ENCODE measurements at regions not wholly inside any gene's neighbourhood (a gene's known extent, or its start where the extent isn't known, plus 50 kb on each side); places are given as distances from the start of the nearest gene placed in this dataset.

GRCh38 chr14:97866664-97867063 lies 1069.5 kb downstream of the VRK1 start:
- Mint-ChIP-seq H3K4me1 (no peaks in the 10 kb centered on the region), H3K27ac (ENCODE audit: low read depth) (no peak overlapping the region), H3K9me3 (peaks cover 3% of the 10 kb centered on the region), H3K4me3 (no peak overlapping the region), H3K27me3 (no peaks in the 10 kb centered on the region), H3K36me3 (ENCODE audit: insufficient read depth) (no peaks in the 10 kb centered on the region)
- ATAC-seq (replicated peaks; ENCODE audit: extremely low read depth, poor library complexity, severe bottlenecking) (no peak), DNase-seq (ENCODE audit: low spot score in 2 of 2) (no peak)

DNA sequence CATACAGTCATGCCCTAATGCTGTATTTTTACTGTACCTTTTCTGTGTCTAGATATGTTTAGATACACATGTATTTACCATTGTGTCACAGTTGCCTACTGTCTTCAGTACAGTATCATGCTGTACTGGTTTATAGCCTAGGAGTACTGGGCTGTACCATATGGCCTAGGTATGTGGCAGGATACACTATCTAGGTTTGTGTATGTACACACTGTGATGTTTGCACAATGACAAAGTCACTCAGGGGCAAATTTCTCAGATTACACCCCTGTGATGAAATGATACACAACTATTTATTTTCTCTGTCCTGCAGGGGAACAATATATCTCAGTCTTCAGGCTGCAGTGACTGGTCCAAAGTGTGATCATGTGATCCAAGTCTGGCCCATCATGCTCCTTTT lies 1076.1 kb downstream of the VRK1 start:
- Mint-ChIP-seq H3K27ac (ENCODE audit: low read depth) (no peak overlapping the region), H3K27me3 (no peaks in the 10 kb centered on the region), H3K9me3 (peaks cover 3% of the 10 kb centered on the region), H3K4me1 (peaks cover 5% of the 10 kb centered on the region), H3K36me3 (ENCODE audit: insufficient read depth) (no peaks in the 10 kb centered on the region), H3K4me3 (no peak overlapping the region)
- ATAC-seq (replicated peaks; ENCODE audit: extremely low read depth, poor library complexity, severe bottlenecking) (no peak), DNase-seq (ENCODE audit: low spot score in 2 of 2) (no peak)

- H3K27ac Mint-ChIP-seq (ENCODE audit: low read depth) = no peak overlapping the region
- no peaks in the 10 kb centered on the region for H3K27me3 Mint-ChIP-seq
- no peak overlapping the region for H3K4me3 Mint-ChIP-seq
- DNase-seq (ENCODE audit: low spot score in 2 of 2) (no peak), ATAC-seq (replicated peaks; ENCODE audit: extremely low read depth, poor library complexity, severe bottlenecking) (no peak)
- no peaks in the 10 kb centered on the region for H3K36me3 Mint-ChIP-seq (ENCODE audit: insufficient read depth)
- H3K9me3 Mint-ChIP-seq = peaks cover 3% of the 10 kb centered on the region
- peaks cover 12% of the 10 kb centered on the region for H3K4me1 Mint-ChIP-seq
Observed at GRCh38 chr14:97874394-97874793, 1077.2 kb downstream of the VRK1 start.

DNA sequence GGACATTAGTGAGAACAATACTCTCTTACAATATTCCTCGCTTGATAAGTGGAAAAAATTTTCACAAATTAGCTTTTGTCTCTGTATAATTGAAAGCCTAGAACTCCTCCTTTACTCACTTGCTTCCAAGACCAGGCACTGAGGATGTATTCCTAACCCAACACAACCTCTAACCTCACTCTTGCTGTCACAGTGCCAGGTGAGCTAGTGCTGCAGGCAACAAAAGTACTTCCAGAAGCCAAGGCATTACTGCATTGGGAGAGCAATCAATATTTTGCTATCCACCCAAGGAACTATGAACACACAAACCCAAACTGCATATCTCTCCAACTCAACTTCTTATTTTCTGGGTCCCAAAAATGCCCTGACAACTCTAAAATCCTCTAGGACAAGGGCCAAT lies 1081.0 kb downstream of the VRK1 start:
- H3K4me1 Mint-ChIP-seq = peaks cover 12% of the 10 kb centered on the region
- no peak overlapping the region for H3K27ac Mint-ChIP-seq (ENCODE audit: low read depth)
- H3K27me3 Mint-ChIP-seq = no peaks in the 10 kb centered on the region
- DNase-seq (ENCODE audit: low spot score in 2 of 2) (no peak), ATAC-seq (replicated peaks; ENCODE audit: extremely low read depth, poor library complexity, severe bottlenecking) (no peak)
- H3K4me3 Mint-ChIP-seq = no peak overlapping the region
- no peaks in the 10 kb centered on the region for H3K36me3 Mint-ChIP-seq (ENCODE audit: insufficient read depth)
- no peaks in the 10 kb centered on the region for H3K9me3 Mint-ChIP-seq

DNA sequence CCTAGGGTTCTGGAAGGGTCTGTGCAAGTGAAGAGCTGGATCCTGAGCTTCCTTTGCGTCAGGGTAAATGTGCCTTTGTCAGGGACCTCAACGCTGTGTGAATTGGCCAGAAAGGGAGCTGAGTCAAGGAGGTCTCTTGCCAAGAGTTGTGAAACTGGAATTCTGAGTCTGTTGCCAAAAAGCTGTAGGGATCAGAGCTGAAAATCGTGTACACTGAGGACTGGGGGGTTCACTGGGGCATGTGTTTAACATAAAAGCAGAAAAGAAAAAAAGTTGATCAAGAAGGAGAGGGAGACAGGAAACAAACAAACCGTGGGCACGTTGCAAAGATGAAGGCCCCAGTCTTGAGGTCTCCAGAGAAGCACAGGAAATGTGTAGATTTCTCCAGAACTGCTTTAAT lies 1081.5 kb downstream of the VRK1 start:
- no peak for DNase-seq (ENCODE audit: low spot score in 2 of 2)
- H3K27me3 Mint-ChIP-seq = peaks cover 5% of the 10 kb centered on the region
- ATAC-seq (replicated peaks; ENCODE audit: extremely low read depth, poor library complexity, severe bottlenecking) = no peak
- no peaks in the 10 kb centered on the region for H3K9me3 Mint-ChIP-seq
- no peak overlapping the region for H3K27ac Mint-ChIP-seq (ENCODE audit: low read depth)
- no peaks in the 10 kb centered on the region for H3K36me3 Mint-ChIP-seq (ENCODE audit: insufficient read depth)
- peaks cover 12% of the 10 kb centered on the region for H3K4me1 Mint-ChIP-seq
- H3K4me3 Mint-ChIP-seq = no peak overlapping the region

DNA sequence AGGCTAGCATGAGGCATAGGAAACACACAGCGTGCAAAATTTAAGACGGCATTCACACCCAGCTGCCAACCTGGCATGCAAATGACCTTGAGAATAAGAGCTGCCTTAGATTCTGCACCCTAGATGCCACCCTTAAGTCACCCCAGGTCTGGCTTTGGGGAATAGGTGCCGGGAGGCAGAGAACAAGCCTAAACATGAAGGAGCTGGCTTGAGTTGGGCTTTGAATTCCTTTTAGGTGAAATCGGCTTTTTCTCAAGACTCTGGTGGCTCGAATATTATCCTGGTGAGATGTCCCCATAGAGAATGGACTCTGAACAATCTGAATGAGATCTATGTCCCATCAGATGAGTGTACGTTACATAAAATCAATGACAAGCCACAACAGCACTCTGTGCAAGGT lies 1090.5 kb downstream of the VRK1 start:
- Mint-ChIP-seq H3K4me3 (no peak overlapping the region), H3K4me1 (no peaks in the 10 kb centered on the region), H3K27me3 (peaks cover 8% of the 10 kb centered on the region), H3K27ac (ENCODE audit: low read depth) (no peak overlapping the region), H3K9me3 (no peaks in the 10 kb centered on the region), H3K36me3 (ENCODE audit: insufficient read depth) (no peaks in the 10 kb centered on the region)
- ATAC-seq (replicated peaks; ENCODE audit: extremely low read depth, poor library complexity, severe bottlenecking) (no peak), DNase-seq (ENCODE audit: low spot score in 2 of 2) (no peak)

- Mint-ChIP-seq H3K4me3 (no peak overlapping the region), H3K27me3 (peaks cover 7% of the 10 kb centered on the region), H3K27ac (ENCODE audit: low read depth) (no peak overlapping the region), H3K9me3 (no peaks in the 10 kb centered on the region), H3K4me1 (no peaks in the 10 kb centered on the region), H3K36me3 (ENCODE audit: insufficient read depth) (no peaks in the 10 kb centered on the region)
- ATAC-seq (replicated peaks; ENCODE audit: extremely low read depth, poor library complexity, severe bottlenecking) = no peak
- DNase-seq (ENCODE audit: low spot score in 2 of 2) = no peak
Observed at GRCh38 chr14:97888331-97888730, 1091.1 kb downstream of the VRK1 start.

- H3K27ac Mint-ChIP-seq (ENCODE audit: low read depth) = no peak overlapping the region
- no peak overlapping the region for H3K4me3 Mint-ChIP-seq
- no peaks in the 10 kb centered on the region for H3K36me3 Mint-ChIP-seq (ENCODE audit: insufficient read depth)
- ATAC-seq (replicated peaks; ENCODE audit: extremely low read depth, poor library complexity, severe bottlenecking) = no peak
- no peaks in the 10 kb centered on the region for H3K9me3 Mint-ChIP-seq
- no peaks in the 10 kb centered on the region for H3K4me1 Mint-ChIP-seq
- DNase-seq (ENCODE audit: low spot score in 2 of 2) = no peak
- H3K27me3 Mint-ChIP-seq = no peaks in the 10 kb centered on the region
Observed at GRCh38 chr14:97891515-97891914, 1094.3 kb downstream of the VRK1 start.

GRCh38 chr14:97894552-97894951 lies 1097.4 kb downstream of the VRK1 start:
- Mint-ChIP-seq H3K36me3 (ENCODE audit: insufficient read depth) (no peaks in the 10 kb centered on the region), H3K9me3 (no peaks in the 10 kb centered on the region), H3K4me3 (no peak overlapping the region), H3K4me1 (no peaks in the 10 kb centered on the region), H3K27me3 (no peaks in the 10 kb centered on the region), H3K27ac (ENCODE audit: low read depth) (no peak overlapping the region)
- ATAC-seq (replicated peaks; ENCODE audit: extremely low read depth, poor library complexity, severe bottlenecking) (no peak), DNase-seq (ENCODE audit: low spot score in 2 of 2) (no peak)

DNA sequence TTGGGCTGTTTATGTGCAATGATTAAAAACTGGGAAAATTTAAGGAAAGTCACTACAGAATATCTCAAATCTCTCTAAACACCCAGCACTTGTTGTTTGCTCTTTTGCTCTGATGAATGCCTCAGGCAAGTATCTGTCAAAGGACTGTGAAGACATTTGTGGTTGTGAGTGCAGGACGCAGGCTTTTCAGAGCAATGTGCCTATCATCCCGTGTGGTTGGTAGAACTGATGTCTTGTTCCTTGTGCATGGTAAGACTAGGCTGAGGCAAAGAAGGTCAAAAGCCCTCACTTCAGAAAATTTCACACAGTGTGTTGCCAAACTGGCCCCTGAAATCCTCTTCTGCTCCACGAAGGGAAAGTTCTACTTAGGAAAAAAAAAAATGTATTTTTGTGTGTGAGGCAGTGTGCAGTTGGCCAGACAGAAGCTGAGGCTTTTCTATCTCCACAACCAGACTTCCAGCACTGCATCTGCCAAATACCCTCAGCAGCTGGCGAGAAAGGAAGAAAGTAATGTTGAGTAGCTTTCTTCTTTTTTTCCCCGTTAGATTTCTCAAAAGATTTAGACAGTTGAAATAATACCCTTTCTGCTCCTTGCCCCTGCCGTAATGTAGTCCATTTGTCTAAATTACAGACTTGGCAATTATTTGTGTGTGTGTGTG lies 1103.1 kb downstream of the VRK1 start:
- ATAC-seq (replicated peaks; ENCODE audit: extremely low read depth, poor library complexity, severe bottlenecking) = no peak
- Mint-ChIP-seq H3K36me3 (ENCODE audit: insufficient read depth) (no peaks in the 10 kb centered on the region), H3K27me3 (no peaks in the 10 kb centered on the region), H3K27ac (ENCODE audit: low read depth) (no peak overlapping the region), H3K9me3 (no peaks in the 10 kb centered on the region), H3K4me1 (no peaks in the 10 kb centered on the region), H3K4me3 (no peak overlapping the region)
- DNase-seq (ENCODE audit: low spot score in 2 of 2) = no peak

GRCh38 chr14:97902630-97903029 lies 1105.4 kb downstream of the VRK1 start:
- no peaks in the 10 kb centered on the region for H3K4me1 Mint-ChIP-seq
- no peak overlapping the region for H3K4me3 Mint-ChIP-seq
- H3K36me3 Mint-ChIP-seq (ENCODE audit: insufficient read depth) = no peaks in the 10 kb centered on the region
- H3K9me3 Mint-ChIP-seq = no peaks in the 10 kb centered on the region
- DNase-seq (ENCODE audit: low spot score in 2 of 2) = no peak
- no peak for ATAC-seq (replicated peaks; ENCODE audit: extremely low read depth, poor library complexity, severe bottlenecking)
- no peak overlapping the region for H3K27ac Mint-ChIP-seq (ENCODE audit: low read depth)
- H3K27me3 Mint-ChIP-seq = peaks cover 1% of the 10 kb centered on the region

- Mint-ChIP-seq H3K4me1 (no peaks in the 10 kb centered on the region), H3K27me3 (peaks cover 12% of the 10 kb centered on the region), H3K4me3 (no peak overlapping the region), H3K9me3 (peaks cover 6% of the 10 kb centered on the region), H3K27ac (ENCODE audit: low read depth) (no peak overlapping the region), H3K36me3 (ENCODE audit: insufficient read depth) (no peaks in the 10 kb centered on the region)
- DNase-seq (ENCODE audit: low spot score in 2 of 2) = no peak
- no peak for ATAC-seq (replicated peaks; ENCODE audit: extremely low read depth, poor library complexity, severe bottlenecking)
Observed at GRCh38 chr14:97903821-97904220, 1106.6 kb downstream of the VRK1 start.

DNA sequence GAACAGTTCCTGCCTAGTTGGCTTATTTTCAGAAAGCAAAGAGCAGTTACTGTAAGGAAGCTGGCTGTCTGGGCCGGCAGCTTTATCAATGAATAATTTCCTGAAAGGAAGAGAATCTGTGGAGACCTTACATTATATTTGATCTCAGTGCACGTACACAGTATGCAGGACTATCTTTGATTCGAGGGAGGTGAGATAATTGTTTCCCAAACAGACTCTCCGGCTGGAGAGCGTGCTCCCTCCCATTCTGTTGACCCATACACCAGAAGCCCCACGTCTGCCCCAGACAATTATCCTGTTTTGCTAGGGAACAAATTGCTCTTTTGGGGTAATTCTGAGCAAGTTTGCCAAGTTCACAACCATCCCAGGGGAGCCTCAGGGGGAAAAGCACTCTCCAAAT lies 1115.0 kb downstream of the VRK1 start:
- DNase-seq (ENCODE audit: low spot score in 2 of 2) = no peak
- Mint-ChIP-seq H3K4me1 (peaks cover 5% of the 10 kb centered on the region), H3K27me3 (peaks cover 21% of the 10 kb centered on the region), H3K9me3 (peaks cover 11% of the 10 kb centered on the region), H3K4me3 (no peak overlapping the region), H3K27ac (ENCODE audit: low read depth) (no peak overlapping the region), H3K36me3 (ENCODE audit: insufficient read depth) (no peaks in the 10 kb centered on the region)
- ATAC-seq (replicated peaks; ENCODE audit: extremely low read depth, poor library complexity, severe bottlenecking) = no peak

GRCh38 chr14:97916100-97916499 lies 1118.9 kb downstream of the VRK1 start:
- Mint-ChIP-seq H3K9me3 (no peaks in the 10 kb centered on the region), H3K27ac (ENCODE audit: low read depth) (no peak overlapping the region), H3K4me3 (no peak overlapping the region), H3K36me3 (ENCODE audit: insufficient read depth) (no peaks in the 10 kb centered on the region), H3K27me3 (no peaks in the 10 kb centered on the region), H3K4me1 (peaks cover 9% of the 10 kb centered on the region)
- DNase-seq (ENCODE audit: low spot score in 2 of 2) (no peak), ATAC-seq (replicated peaks; ENCODE audit: extremely low read depth, poor library complexity, severe bottlenecking) (no peak)

All from central memory CD8-positive, alpha-beta T cell (primary cell).